ENCODE measurements at regions not wholly inside any gene's neighbourhood (a gene's known extent, or its start where the extent isn't known, plus 50 kb on each side); places are given as distances from the start of the nearest gene placed in this dataset.

DNA sequence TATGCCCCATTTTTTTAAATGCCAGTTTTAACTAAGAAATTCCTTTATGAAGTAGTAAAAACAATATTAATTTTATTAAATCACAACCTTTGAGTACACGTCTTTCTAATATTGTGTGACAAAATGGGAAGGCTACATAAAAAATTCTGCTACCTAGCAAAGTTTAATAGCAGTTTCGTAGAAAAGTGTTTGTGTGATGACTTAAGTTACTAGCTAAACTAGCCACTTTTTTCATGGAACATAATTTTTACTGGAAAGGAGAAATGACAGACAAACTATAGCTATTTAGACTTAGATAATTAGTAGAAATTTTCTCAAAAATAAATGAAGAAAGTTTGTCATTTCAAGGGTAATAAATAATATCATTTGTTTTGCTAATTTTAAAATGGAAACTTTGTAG is 153.1 kb downstream of the GPAM start (continued):
- no peak for TF ChIP-seq CHD7 (IDR thresholded peaks at IDR 0.05; ENCODE audit: insufficient replicate concordance, low read length)
- TF ChIP-seq, protein P1, sequence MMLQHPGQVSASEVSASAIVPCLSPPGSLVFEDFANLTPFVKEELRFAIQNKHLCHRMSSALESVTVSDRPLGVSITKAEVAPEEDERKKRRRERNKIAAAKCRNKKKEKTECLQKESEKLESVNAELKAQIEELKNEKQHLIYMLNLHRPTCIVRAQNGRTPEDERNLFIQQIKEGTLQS (IDR thresholded peaks at IDR 0.05; ENCODE audit: insufficient read depth, low read depth, low read length) = no peak
- TF ChIP-seq YY1 (IDR thresholded peaks at IDR 0.05; ENCODE audit: low read depth, low read length) = no peak
- TF ChIP-seq SP2 (IDR thresholded peaks at IDR 0.05; ENCODE audit: low read length) = no peak
- no peak for TF ChIP-seq ZNF274 (IDR thresholded peaks at IDR 0.05; ENCODE audit: borderline replicate concordance, extremely low read depth, low read length)
- TF ChIP-seq GTF2F1 (IDR thresholded peaks at IDR 0.05; ENCODE audit: borderline replicate concordance, low read depth, low read length) = no peak
- no peak for TF ChIP-seq POU5F1 (IDR thresholded peaks at IDR 0.05; ENCODE audit: low read depth, low read length)
- no peak for TF ChIP-seq TAF7 (optimal IDR thresholded peaks at IDR 0.05; ENCODE audit: borderline replicate concordance, low read depth, low read length)
- no peak for TF ChIP-seq ATF2 (IDR thresholded peaks at IDR 0.05; ENCODE audit: low read length)

All from H1 (cell line).